HG02759 (cell line): ENCODE measurements at regions not wholly inside any gene's neighbourhood (a gene's known extent, or its start where the extent isn't known, plus 50 kb on each side); places are given as distances from the start of the nearest gene placed in this dataset.
"Not testable (repeated sequence)": the region's sequence is repeated elsewhere in the genome, so short reads cannot be mapped to it uniquely, and the experiment has no call there.

Experiments used
- ATAC-seq: cut with Tn5 transposase; IDR thresholded peaks from one replicate; pipeline ENCODE4 v1.9.1; 2021; ENCODE audit warnings: mild to moderate bottlenecking, moderate library complexity; ENCODE audit not compliant: unreplicated experiment

DNA sequence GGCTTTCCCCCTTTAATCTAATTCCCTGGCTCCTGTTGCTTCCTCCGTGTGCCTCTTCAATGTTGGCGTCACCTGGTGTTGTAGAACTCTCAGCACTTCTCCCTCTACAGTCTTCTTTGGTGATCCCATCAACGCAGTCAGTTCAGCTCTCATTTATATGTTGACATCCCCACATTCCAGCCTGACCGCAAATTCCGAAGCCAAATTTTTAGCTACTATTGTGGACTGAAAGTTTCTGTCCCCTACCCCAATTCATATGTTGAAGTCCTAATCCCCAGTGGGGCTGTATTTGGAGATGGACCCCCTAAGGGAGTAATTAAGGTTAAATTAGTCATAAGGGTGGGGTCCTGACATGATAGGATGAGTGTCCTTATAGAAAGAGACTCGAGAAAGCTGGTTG is 210.6 kb upstream of the ADAMTSL1 start:
- no peak for ATAC-seq

DNA sequence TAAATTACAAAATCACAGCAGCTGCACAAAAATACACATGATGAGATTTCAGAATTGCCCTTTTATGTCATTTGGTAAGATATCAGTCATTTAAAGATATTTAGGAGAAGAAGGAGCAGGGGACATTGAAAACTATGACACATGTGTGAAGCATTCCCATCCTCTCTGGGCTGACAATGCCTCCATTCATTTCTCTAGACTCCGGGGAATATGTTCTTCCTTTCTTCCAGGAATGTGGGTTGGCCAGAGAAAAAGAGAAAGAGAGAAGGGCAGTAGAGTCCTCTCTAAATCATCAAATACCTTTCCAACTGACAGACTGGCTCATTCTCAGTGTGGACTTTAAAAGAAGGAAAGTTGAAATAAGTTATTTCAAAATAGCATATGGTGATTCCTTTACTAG is 205.6 kb upstream of the ADAMTSL1 start:
- ATAC-seq, result no peak

DNA sequence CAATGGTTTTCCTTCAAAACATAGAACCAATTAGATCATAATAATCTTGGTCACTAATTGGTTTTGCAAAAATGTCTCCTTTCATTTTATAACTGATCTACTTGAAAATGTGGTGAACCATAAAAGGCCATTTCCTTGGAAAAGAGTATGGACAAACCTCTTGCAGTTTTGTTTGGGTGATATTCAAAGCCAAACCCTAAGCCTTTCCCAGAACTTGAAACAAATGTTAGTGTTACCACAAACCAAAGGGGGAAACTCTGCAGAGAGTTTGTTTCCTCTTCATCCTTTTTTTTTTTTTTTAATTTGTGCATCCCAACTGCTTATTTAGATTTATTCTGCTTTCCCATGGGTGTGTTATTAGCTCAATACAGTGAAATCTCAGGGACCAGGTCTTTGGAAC is 204.4 kb upstream of the ADAMTSL1 start:
- ATAC-seq, result no peak

DNA sequence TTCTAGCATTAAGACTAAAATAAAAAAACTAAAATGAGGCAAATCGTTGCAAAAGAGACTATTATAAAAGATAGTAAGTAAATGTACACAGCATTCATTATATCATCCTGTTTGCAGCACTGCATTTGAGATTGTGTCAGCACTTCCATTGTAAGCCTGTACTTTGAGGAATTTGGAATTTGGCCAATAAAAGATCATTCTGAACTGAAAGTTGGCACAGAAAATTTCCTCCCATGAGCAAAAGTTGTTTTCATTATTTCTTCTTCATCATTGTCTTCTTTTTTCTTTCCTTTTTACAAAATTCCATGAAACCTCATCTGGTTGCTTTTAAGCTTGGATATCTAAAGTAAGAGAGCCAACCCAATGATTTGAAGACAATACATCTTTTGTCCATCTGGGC is 199.3 kb upstream of the ADAMTSL1 start:
- ATAC-seq, result no peak

DNA sequence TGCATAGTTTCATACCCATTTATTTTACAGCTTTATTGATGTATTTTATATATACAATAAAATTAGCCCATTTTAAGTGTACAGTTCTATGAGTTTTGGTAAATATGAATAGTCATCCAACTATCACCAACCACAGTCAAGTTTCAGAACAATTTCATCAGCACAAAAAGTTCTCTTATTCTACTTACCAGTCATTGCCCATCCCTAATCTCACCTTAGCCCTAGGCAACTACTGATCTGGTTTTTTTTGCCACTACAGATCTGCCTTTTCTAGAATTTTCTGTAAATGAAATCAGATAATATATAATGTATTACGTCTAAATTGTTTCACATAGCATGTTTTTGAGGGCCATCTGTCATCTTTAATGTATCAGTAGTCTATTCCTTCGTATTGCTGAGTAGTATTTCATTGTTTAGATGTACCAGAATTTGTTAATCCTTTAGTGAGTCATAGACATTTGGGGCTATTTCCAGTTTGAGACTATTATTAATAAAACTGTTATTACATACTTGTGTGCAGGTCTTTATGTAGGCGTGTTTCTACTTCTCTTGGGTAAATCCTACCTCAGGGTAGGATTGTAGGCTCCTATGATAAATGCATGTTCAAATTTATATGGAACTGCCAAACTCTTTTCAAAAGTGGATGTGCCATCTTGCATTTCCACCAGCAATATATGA is 198.5 kb upstream of the ADAMTSL1 start:
- ATAC-seq, result no peak

DNA sequence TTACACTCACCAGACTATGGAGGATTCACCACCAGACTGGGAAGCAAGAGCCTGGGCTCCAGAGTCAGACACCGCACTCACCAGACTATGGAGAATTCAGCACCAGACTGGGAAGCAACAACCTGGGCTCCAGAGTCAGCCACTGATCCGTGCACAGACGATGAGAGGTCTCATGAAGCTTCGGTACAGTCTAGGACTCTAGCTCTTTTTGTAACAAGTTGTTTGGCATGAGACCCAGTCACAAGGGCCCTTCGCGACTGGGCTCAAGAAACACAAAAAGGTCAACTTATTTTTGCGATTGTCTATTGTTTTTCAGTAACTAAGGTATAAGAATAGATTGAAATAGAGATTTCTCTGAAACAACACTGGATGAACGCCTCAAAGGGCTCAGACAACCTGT is 192.7 kb upstream of the ADAMTSL1 start:
- no peak for ATAC-seq

DNA sequence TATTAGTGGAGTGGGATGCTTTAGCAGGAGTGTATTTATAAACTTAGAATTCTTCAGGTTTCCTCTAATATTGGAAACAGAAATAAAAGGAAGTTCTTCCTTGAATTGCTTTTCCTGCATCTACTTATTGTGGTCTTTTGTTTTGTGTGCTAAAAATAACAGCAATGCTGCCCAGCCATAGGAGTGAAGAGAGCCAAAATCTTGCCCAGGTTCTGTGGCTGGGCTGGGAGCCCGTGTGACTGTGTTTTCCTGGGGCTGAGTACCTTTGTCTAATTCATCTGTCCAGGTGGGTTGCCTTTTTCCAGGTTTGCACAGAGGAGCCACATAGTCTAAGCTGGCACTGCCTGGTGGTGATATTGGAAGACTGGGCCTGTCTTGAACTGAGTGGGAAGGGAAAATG is 179.7 kb upstream of the ADAMTSL1 start:
- no peak for ATAC-seq

DNA sequence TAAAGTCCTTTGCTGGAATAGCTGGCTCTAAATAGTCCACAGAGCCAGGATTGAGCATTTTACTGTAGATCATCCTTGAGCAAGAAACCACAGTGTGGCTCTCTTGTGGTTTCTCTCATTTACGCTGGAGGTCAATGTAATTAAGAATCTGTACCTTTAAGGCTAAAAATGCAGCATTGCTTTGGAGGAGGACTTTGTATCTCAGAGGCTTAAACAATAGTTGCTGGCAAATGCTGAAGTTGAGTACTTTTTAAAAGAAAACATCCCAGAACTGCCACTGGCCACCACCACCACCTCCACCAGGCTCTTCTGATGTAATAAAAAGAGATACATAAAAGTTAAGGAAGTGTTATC is 177.3 kb upstream of the ADAMTSL1 start:
- no peak for ATAC-seq

DNA sequence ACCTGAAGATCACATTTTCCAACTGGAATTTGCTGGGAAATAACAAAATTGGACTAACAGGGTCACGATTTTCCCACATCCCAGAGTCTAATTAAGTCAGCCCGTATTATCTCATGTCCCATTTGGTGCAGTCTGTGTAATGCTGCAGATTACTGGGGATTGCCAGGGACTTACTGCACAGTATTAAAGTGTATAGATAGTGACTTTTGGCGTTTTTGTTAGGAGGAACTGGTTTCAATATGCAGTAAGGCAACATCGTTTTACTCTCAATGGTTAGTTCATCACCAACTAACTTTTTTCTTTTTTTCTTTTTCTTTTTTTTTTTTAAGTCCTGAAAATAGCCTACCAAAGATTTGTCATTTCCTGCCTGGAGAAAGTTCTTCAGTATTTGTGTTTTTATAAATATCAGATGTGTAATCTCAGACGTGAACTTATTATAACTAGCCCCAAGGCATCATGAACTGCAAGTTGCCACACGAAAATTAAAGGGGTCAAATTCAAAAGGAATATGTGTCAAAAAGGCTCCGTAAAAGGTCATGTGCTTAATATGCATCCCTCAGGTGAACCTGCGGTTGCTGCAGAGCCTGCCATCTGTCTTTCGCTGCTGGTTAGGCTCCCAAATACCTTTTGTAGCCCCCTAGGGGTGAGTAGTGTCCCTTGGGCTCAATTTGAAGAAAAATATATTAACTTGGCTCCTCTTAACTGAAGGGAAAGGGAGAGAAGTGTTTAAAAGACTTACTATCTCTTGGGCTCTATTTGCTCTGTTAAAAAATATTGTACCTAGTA is 176.7 kb upstream of the ADAMTSL1 start:
- no peak for ATAC-seq

DNA sequence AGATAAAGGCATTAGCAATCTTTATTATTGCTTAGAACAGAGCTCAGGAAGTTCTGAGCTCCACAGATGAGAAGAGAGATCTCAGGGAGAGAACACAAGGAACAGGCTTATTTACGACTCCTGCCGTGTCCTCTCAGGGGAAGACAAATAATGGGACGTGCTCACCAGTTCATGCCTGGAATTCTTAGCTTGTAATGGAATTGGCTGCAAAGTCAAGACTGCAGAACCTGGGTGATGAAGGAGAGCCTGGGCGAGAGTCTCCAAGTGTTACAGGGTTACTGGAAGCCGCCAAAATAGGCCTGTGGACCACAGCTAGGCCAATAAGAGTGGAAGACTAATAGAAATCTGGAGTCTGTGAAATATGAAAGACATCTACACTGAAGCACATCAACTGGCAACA is 174.5 kb upstream of the ADAMTSL1 start:
- ATAC-seq, result no peak

DNA sequence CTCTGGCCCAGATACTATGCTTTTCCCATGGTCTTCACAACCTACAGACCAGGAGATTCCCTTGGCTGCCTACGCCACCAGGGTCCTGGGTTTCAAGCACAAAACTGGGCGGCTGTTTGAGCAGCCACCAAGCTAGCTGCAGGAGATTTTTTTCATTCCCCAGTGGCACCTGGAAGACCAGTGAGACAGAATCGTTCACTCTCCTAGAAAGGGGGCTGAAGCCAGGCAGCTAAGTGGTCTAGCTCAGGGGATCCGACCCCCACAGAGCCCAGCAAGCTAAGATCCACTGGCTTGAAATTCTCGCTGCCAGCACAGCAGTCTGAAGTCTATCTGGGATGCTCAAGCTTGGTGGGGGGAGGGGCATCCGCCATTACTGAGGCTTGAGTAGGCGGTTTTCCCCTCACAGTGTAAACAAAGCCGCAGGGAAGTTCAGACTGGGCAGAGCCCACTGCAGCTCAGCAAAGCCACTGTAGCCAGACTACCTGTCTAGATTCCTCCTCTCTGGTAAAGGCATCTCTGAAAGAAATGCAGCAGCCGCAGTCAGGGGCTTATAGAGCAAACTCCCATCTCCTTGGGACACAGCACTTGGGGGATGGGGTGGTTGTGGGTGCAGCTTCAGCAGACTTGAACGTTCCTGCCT is 168.7 kb upstream of the ADAMTSL1 start:
- ATAC-seq, result not testable (repeated sequence)

DNA sequence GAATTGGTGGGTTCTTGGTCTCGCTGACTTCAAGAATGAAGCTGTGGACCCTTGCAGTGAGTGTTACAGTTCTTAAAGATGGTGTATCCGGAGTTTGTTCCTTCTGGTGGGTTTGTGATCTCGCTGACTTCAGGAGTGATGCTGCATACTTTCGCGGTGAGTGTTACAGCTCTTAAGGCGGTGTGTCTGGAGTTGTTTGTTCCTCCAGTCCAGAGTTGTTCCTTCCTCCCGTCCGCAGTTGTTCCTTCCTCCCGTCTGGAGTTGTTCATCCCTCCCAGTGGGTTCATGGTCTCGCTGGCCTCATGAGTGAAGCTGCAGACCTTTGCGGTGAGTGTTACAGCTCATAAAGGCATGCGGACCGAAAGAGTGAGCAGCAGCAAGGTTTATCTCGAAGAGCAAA is 159.6 kb upstream of the ADAMTSL1 start:
- ATAC-seq, result no peak

DNA sequence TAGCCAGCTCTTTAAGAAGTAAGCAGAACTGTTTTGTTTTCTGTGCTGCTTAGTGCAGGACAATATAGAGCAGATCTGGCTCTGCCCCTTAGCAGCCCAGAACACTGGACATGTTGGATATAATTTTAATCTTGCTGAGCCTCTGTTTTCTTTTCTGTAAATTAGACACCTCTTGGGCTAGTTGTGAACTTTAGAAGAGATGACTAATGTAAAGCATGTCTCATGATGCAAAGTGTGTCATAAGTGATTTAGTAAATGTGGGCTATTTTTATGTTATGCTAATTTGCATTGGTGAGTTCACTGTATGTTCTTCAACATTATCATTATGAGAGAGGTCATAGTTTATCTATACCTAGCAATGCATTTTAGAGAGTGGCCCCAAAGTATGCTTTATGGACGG is 156.1 kb upstream of the ADAMTSL1 start:
- ATAC-seq, result no peak

DNA sequence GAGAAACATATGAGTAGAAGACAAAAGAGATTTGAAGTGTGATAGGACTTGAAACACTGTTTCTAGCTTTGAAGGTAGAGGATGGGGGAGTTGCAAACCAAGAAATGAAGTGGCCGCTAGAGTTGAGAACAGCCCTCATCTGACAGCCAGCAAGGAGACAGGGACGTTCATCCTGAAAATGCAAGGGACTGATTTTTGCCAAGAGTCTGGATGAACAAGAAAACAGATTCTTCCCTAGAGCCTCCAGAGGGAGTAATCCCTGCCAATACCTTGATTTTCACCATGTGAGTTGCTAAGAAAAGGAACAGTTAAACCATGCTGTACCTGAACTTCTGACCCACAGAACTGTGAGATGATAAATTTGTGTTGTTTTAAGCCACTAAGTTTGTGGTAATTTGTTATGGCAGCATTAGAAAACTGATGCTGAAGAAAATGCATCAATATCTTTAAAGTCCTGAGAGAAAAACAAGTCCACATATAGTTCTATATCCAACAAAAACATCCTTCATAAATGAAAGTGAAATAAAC is 154.0 kb upstream of the ADAMTSL1 start:
- no peak for ATAC-seq

DNA sequence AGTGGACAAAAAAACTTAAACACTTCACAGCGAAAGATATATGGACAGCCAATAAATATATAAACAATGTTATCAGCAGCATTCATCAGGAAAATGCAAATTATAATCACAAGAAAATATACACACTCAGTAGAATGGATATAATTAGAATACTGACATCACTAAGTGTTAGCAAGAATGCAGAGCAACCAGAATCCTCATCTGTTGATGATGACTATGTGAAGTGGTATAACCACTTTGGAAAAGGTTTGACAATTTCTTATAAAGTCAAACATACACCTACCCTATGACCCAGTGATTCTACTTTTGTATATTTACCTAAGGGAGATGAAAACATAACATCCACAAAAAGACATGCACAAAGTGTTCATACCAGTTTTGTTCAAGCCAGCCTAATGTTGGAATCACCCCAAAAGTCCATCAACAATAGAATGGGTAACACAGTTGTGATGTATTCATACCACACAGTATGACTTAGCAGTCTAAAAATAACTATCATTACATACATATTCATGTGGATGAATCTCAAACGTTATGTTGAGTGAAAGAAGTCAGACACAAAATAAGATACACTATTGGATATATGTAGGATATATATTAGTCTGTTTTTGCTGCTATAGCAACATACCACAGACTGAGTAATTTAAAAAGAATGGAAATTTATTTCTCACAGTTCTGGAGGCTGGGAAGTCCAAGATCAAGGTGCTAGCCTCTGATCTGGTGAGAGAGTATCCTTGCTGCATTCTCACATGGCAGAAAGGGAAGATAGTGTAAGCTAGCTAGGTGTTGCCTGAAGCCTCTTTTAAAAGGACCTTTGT is 148.8 kb upstream of the ADAMTSL1 start:
- ATAC-seq, result no peak

DNA sequence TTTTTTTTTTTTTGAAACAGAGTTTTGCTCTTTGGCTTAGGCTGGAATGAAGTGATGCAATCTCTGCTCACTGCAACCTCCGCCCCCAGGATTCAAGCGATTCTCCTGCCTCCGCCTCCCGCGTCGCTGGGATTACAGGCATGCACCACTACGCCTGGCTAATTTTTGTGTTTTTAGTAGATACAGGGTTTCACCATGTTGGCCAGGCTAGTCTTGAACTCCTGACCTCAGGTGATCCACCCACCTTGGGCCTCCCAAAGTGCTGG is 148.3 kb upstream of the ADAMTSL1 start:
- not testable (repeated sequence) for ATAC-seq

DNA sequence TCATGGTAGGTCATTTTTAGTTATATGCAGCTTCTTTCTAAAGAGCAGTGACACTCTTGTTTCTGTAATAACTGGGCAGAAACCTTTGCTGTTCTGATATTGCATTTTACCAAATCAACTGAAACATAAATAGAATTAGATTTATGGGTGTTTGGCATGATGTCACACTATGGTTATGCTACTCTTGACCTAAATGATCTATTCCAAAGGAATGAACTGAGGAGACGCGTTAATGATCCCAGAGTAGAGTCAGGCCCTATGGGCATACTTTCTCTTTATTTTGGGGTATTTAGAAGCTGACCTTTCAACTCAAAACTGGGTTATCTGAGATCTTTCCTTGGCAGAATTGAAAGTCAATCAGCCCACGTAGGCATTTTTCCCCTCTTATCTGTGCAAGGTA is 146.8 kb upstream of the ADAMTSL1 start:
- ATAC-seq, result no peak

DNA sequence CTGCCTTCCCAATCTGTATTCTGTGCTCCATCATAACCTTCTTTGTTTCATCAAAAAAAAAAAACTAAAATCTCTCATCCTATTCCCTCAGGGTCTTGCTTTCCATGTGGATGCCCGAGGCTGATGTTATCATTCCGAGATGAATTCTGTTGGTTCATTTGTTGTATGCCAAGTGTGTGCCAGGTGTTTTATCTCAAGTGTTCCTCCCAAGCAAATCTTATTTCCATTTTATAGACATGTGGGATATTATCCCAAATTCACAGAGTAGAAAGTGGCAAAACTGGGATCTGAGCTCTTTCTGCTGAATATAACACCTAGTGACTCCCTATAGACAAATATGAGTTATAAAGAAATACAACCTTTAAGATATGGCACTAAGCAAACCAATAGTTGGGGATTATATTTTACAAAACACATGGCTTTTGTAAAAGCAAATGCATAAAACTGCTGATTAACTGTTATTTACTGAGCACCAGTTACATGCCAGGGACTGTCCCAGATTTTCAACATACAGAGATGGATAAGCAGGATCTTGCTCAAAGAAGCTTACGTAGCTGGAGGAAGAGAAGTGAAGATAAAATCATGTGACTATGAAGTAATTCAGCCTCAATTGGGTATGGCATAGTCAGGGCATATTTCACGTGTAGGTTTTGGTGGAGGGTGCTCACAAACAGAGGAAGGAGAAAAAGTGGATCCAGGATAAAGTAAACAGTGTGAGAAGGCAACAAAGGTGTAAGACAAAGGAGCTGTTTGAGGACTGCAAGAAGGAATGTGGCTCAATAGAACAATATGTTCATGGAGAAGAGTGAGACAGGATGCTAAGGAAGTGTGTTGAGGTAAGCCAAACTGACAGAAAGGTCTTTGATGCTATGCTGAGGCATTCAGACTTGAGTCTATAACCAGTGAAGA is 143.3 kb upstream of the ADAMTSL1 start:
- ATAC-seq, result no peak

DNA sequence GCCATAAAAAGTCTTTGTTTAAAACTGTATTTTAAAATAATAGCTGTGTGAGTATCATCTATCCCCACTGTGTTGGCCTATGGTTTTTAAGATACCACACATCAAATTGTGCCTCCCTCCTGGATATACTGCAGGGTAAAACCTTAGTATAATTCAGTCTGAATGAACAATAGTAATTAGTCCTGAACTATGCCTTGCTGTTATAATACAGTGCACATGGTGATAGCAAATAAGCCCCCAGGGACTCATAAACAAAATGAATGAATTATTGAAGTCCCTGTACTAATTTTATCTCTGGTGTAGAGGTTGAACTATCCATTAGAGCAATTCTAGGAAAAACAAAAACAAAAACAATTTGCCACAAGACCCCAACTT is 142.7 kb upstream of the ADAMTSL1 start:
- no peak for ATAC-seq

DNA sequence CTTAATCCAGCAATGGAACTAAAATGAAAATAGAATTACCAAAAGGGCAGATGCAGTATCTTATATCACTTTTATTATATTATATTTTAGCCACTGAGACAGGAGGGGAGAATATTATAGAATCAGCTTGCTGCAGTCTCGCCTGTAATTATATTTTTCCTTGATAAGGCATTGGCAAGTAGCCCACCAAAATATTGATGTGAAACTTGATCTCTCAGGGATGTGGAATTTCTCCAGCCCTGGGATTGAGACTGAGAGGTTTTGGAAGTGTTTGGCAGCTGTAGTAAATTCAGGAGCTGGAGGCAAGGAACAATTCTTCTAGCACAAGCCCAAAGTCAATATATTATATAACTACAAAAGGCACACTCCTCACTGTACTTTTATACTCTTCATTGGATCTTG is 142.1 kb upstream of the ADAMTSL1 start:
- no peak for ATAC-seq
